Thyroid gland (tissue), 4 donors: ENCODE measurements at regions not wholly inside any gene's neighbourhood (a gene's known extent, or its start where the extent isn't known, plus 50 kb on each side); places are given as distances from the start of the nearest gene placed in this dataset.

Experiments used
- POLR2A ChIP-seq, 2 donors: fragments of 450-650 bp; IDR thresholded peaks; one replicate each; pipeline ENCODE4 v1.6.1; 2017; ENCODE audit warnings: antibody characterized with exemption in 2 of 2, mild to moderate bottlenecking in 2 of 2, moderate library complexity in 1 of 2
- TF ChIP-seq, protein P1 (sequence below), 6 experiments: fragments of 200-600 bp in 3 of 6; fragments of 450-650 bp in 3 of 6; sonication (generic) in 3 of 6; IDR thresholded peaks; one replicate each; pipeline ENCODE4 v1.5.1; 2016 to 2019; ENCODE audit warnings: antibody characterized with exemption in 6 of 6, mild to moderate bottlenecking in 2 of 6, inconsistent platforms in 1 of 6, moderate library complexity in 1 of 6

DNA sequence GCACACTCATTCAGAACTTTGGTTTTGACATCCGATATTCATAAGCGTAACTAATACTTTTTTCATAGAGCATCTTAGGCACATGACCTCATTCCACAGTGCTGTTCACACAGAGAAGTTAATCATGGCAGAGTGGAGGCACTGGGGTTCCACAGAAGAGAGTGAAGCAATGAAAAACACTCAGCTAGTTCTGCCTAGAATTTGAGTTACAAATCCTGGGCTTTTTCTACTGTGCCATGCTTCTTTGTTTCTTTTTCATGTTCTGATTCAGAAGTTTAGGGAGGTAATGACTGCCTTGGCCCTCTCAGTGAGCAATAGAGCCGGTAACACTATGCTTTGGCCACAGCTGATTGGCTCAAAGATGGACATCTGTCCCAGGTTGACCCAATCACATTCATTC is 176.1 kb upstream of the MITF start:
- TF ChIP-seq, protein P1, sequence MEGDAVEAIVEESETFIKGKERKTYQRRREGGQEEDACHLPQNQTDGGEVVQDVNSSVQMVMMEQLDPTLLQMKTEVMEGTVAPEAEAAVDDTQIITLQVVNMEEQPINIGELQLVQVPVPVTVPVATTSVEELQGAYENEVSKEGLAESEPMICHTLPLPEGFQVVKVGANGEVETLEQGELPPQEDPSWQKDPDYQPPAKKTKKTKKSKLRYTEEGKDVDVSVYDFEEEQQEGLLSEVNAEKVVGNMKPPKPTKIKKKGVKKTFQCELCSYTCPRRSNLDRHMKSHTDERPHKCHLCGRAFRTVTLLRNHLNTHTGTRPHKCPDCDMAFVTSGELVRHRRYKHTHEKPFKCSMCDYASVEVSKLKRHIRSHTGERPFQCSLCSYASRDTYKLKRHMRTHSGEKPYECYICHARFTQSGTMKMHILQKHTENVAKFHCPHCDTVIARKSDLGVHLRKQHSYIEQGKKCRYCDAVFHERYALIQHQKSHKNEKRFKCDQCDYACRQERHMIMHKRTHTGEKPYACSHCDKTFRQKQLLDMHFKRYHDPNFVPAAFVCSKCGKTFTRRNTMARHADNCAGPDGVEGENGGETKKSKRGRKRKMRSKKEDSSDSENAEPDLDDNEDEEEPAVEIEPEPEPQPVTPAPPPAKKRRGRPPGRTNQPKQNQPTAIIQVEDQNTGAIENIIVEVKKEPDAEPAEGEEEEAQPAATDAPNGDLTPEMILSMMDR (IDR thresholded peaks at IDR 0.05), result no peak
- TF ChIP-seq POLR2A (IDR thresholded peaks at IDR 0.05), result no peak
